ENCODE measurements at regions not wholly inside any gene's neighbourhood (a gene's known extent, or its start where the extent isn't known, plus 50 kb on each side); places are given as distances from the start of the nearest gene placed in this dataset.

GRCh38 chr18:33817096-33817495 is 239.1 kb downstream of the ASXL3 start:
- TF ChIP-seq CTCF (IDR thresholded peaks at IDR 0.05; ENCODE audit: insufficient read depth, low read depth, low read length) (no peak), EZH2 (IDR thresholded peaks at IDR 0.05; ENCODE audit: insufficient read depth, low read length) (no peak)

Measured in astrocyte (in vitro differentiated cells and primary cell).